OCI-LY7 (cell line): ENCODE measurements at regions not wholly inside any gene's neighbourhood (a gene's known extent, or its start where the extent isn't known, plus 50 kb on each side); places are given as distances from the start of the nearest gene placed in this dataset.

Source experiments
- BruUV-seq: library from RNA; stranded (reverse); fragments of 400-500 nt; replicated peaks from 2 replicates; lab custom pipeline; 2021; lab: Mats Ljungman, UMichigan
- CTCF ChIA-PET: fragments of 300-600 bp; sonication (Branson Sonifier 250); formaldehyde crosslinking; loops from one replicate; lab custom pipeline; 2022; ENCODE audit warnings: antibody characterized with exemption; ENCODE audit not compliant: unreplicated experiment; lab: Charles Lee
- POLR2A ChIA-PET: fragments of 300-600 bp; sonication (Branson Sonifier 250); formaldehyde crosslinking; loops from one replicate; lab custom pipeline; 2022; ENCODE audit warnings: antibody characterized with exemption; lab: Charles Lee
- DNase-seq: peaks from one replicate; pipeline ENCODE4 v3.0.0-alpha.2; 2015; ENCODE audit warnings: low spot score
- H2AFZ ChIP-seq: fragments of 200-600 bp; sonication (generic), shearing (Covaris generic); 2 replicates; pipeline ENCODE4 v1.6.1; 2014; ENCODE audit warnings: mild to moderate bottlenecking, antibody characterized with exemption, low read length, moderate library complexity
- H3K27ac ChIP-seq: fragments of 200-600 bp; sonication (generic); 2 replicates; pipeline ENCODE4 v1.5.1; 2014; ENCODE audit warnings: mixed run types, low read depth, mild to moderate bottlenecking, moderate library complexity, low read length, inconsistent platforms; ENCODE audit not compliant: poor library complexity, severe bottlenecking
- H3K36me3 ChIP-seq: fragments of 200-600 bp; sonication (generic); 2 replicates; pipeline ENCODE4 v1.6.1; 2014; ENCODE audit warnings: mild to moderate bottlenecking, antibody characterized with exemption, low read length, moderate library complexity, mixed read lengths; ENCODE audit not compliant: insufficient read depth
- H3K4me1 ChIP-seq: fragments of 200-600 bp; sonication (generic); 2 replicates; pipeline ENCODE4 v1.5.1; 2014; ENCODE audit warnings: mild to moderate bottlenecking, low read length; ENCODE audit not compliant: insufficient read depth, poor library complexity, severe bottlenecking
- H3K4me2 ChIP-seq: fragments of 200-600 bp; sonication (generic); 2 replicates; pipeline ENCODE4 v1.6.1; 2014; ENCODE audit warnings: mild to moderate bottlenecking, low read length
- H3K4me3 ChIP-seq: fragments of 200-600 bp; sonication (generic); 2 replicates; pipeline ENCODE4 v1.5.1; 2014; ENCODE audit warnings: mild to moderate bottlenecking, low read depth, low read length; ENCODE audit not compliant: poor library complexity, severe bottlenecking
- H3K79me2 ChIP-seq: fragments of 200-600 bp; sonication (generic); 2 replicates; pipeline ENCODE4 v1.6.1; 2016; ENCODE audit warnings: low read depth, mild to moderate bottlenecking, low read length, moderate library complexity, mixed read lengths; ENCODE audit not compliant: insufficient read depth
- H3K9me2 ChIP-seq: fragments of 200-600 bp; sonication (generic); 2 replicates; pipeline ENCODE4 v1.6.1; 2016; ENCODE audit warnings: mild to moderate bottlenecking, low read length, mixed read lengths; ENCODE audit not compliant: insufficient read depth
- H3K9me3 ChIP-seq: fragments of 200-600 bp; sonication (generic); 2 replicates; pipeline ENCODE4 v1.6.1; 2014; ENCODE audit warnings: mild to moderate bottlenecking, mixed run types, low read length, mixed read lengths
- H4K20me1 ChIP-seq: fragments of 200-600 bp; sonication (generic); 2 replicates; pipeline ENCODE4 v1.6.1; 2014; ENCODE audit warnings: mild to moderate bottlenecking, antibody characterized with exemption, low read length, moderate library complexity, mixed read lengths; ENCODE audit not compliant: insufficient read depth
- CTCF ChIP-seq: fragments of 200-600 bp; sonication (generic); conservative IDR thresholded peaks from 2 replicates; pipeline ENCODE4 v1.5.1; 2014; ENCODE audit warnings: mild to moderate bottlenecking, antibody characterized with exemption, low read length, moderate library complexity, mixed read lengths
- EZH2phosphoT487 ChIP-seq: fragments of 200-600 bp; sonication (generic); IDR thresholded peaks from 2 replicates; pipeline ENCODE4 v1.6.1; 2018; ENCODE audit warnings: low read depth, borderline replicate concordance, mild to moderate bottlenecking, mixed run types, antibody characterized with exemption, low read length, moderate library complexity, mixed read lengths
- intact Hi-C: fragments of 100-400 bp; cut with micrococcal nuclease; formaldehyde crosslinking; loops from one replicate; pipeline ENCODE4 v1.10.0; 2022; ENCODE audit not compliant: unreplicated experiment

- Histone ChIP-seq H3K79me2 (no peaks in the 10 kb centered on the region), H3K9me3 (no peaks in the 10 kb centered on the region), H3K36me3 (no peaks in the 10 kb centered on the region), H3K9me2 (no peaks in the 10 kb centered on the region), H4K20me1 (no peaks in the 10 kb centered on the region), H3K27ac (no peak overlapping the region), H3K4me3 (no peak overlapping the region), H3K4me1 (peaks cover 27% of the 10 kb centered on the region), H2AFZ (no peak overlapping the region), H3K4me2 (no peak overlapping the region)
- TF ChIP-seq CTCF: no peak
- ChIA-PET CTCF (no interaction called here), POLR2A (interaction anchor here (1.0 kb wide), 2 partner anchors 10 to 32 kb away, joined by 3 to 4 read pairs; no protein-coding TSS in a partner anchor)
- no peak for DNase-seq
- intact Hi-C loops: no loop called here
- no TSS peak for BruUV-seq
These were observed 223.0 kb upstream of the EGLN3 start for GRCh38 chr14:34173916-34174315.

- Histone ChIP-seq H3K9me2 (no peaks in the 10 kb centered on the region), H3K9me3 (no peaks in the 10 kb centered on the region), H3K4me1 (peaks cover 27% of the 10 kb centered on the region), H3K4me2 (no peak overlapping the region), H3K79me2 (no peaks in the 10 kb centered on the region), H3K36me3 (no peaks in the 10 kb centered on the region), H4K20me1 (no peaks in the 10 kb centered on the region), H3K27ac (no peak overlapping the region), H3K4me3 (no peak overlapping the region), H2AFZ (no peak overlapping the region)
- intact Hi-C loops: no loop called here
- ChIA-PET CTCF (no interaction called here), POLR2A (interaction anchor here (0.5 to 1.0 kb wide), 2 partner anchors 20 to 31 kb away, joined by 3 to 4 read pairs; no protein-coding TSS in a partner anchor)
- DNase-seq: no peak
- BruUV-seq: no TSS peak
- TF ChIP-seq EZH2phosphoT487: no peak
- no peak for TF ChIP-seq CTCF
These were observed 221.9 kb upstream of the EGLN3 start for GRCh38 chr14:34172550-34173368.

GRCh38 chr14:34172173-34172451 lies 221.2 kb upstream of the EGLN3 start:
- Histone ChIP-seq H3K4me1 (peaks cover 20% of the 10 kb centered on the region), H3K4me2 (no peak overlapping the region), H3K4me3 (no peak overlapping the region), H3K9me2 (no peaks in the 10 kb centered on the region), H3K79me2 (no peaks in the 10 kb centered on the region), H2AFZ (no peak overlapping the region), H3K36me3 (no peaks in the 10 kb centered on the region), H3K9me3 (no peaks in the 10 kb centered on the region), H3K27ac (no peak overlapping the region), H4K20me1 (no peaks in the 10 kb centered on the region)
- DNase-seq: no peak
- no peak for TF ChIP-seq EZH2phosphoT487
- TF ChIP-seq CTCF: no peak
- intact Hi-C loops: no loop called here
- BruUV-seq: no TSS peak
- ChIA-PET POLR2A (no interaction called here), CTCF (no interaction called here)
